WTC11 (cell line): ENCODE measurements at regions not wholly inside any gene's neighbourhood (a gene's known extent, or its start where the extent isn't known, plus 50 kb on each side); places are given as distances from the start of the nearest gene placed in this dataset.

ENCODE experiments used
- ATAC-seq: fragments of 200-7000 bp; cut with Tn5 transposase; 2 replicates; pipeline ENCODE4 v1.10.0; 2021; ENCODE audit warnings: mild to moderate bottlenecking, moderate library complexity
- CTCF ChIA-PET: fragments of 300-600 bp; sonication (Branson Sonifier 250); formaldehyde crosslinking; loops from one replicate; lab custom pipeline; 2021; ENCODE audit warnings: antibody characterized with exemption; lab: Charles Lee
- POLR2A ChIA-PET: fragments of 350-600 bp; sonication (Branson Sonifier 250); formaldehyde crosslinking; loops from one replicate; lab custom pipeline; 2021; ENCODE audit warnings: antibody characterized with exemption; lab: Charles Lee
- DNase-seq: peaks from one replicate; pipeline ENCODE4 v3.0.0; 2021; ENCODE audit warnings: low spot score
- H3K27ac Mint-ChIP-seq: 2 replicates; pipeline ENCODE4 v1.8.0; 2021; ENCODE audit warnings: mixed read lengths
- H3K27me3 Mint-ChIP-seq: 2 replicates; pipeline ENCODE4 v1.8.0; 2021; ENCODE audit warnings: low read depth, mild to moderate bottlenecking, moderate library complexity, mixed read lengths
- H3K36me3 Mint-ChIP-seq: 2 replicates; pipeline ENCODE4 v1.8.0; 2021; ENCODE audit warnings: mixed read lengths
- H3K4me1 Mint-ChIP-seq: 2 replicates; pipeline ENCODE4 v1.8.0; 2022; ENCODE audit warnings: mixed read lengths
- H3K4me3 Mint-ChIP-seq: 2 replicates; pipeline ENCODE4 v1.8.0; 2021; ENCODE audit warnings: mild to moderate bottlenecking, moderate library complexity, mixed read lengths
- H3K9me3 Mint-ChIP-seq: 2 replicates; pipeline ENCODE4 v1.8.0; 2021; ENCODE audit warnings: mixed read lengths
- ATF1 ChIP-seq: sonication (generic); formaldehyde crosslinking; IDR thresholded peaks from 2 replicates; pipeline ENCODE4 v1.8.1; 2023; ENCODE audit warnings: mild to moderate bottlenecking, moderate library complexity, missing genetic modification reagents
- GABPB1 ChIP-seq: sonication (generic); formaldehyde crosslinking; IDR thresholded peaks from 2 replicates; pipeline ENCODE4 v1.8.1; 2023; ENCODE audit warnings: mild to moderate bottlenecking, missing genetic modification reagents
- JUN ChIP-seq: sonication (generic); formaldehyde crosslinking; IDR thresholded peaks from 2 replicates; pipeline ENCODE4 v1.8.0; 2023; ENCODE audit warnings: mild to moderate bottlenecking, missing genetic modification reagents
- NFATC4 ChIP-seq: fragments of 250-450 bp; sonication (Bioruptor Pico); IDR thresholded peaks from 2 replicates; pipeline ENCODE4 v1.9.0; 2021; ENCODE audit warnings: mild to moderate bottlenecking
- NR2C2 ChIP-seq: sonication (generic); formaldehyde crosslinking; IDR thresholded peaks from 2 replicates; pipeline ENCODE4 v1.8.0; 2022; ENCODE audit warnings: mild to moderate bottlenecking, missing genetic modification reagents
- PRRX2 ChIP-seq: fragments of 250-450 bp; sonication (Bioruptor Pico); IDR thresholded peaks from 2 replicates; pipeline ENCODE4 v1.8.0; 2021; ENCODE audit warnings: mild to moderate bottlenecking
- SP1 ChIP-seq: sonication (generic); formaldehyde crosslinking; conservative IDR thresholded peaks from 2 replicates; pipeline ENCODE4 v1.8.1; 2022; ENCODE audit warnings: missing genetic modification reagents
- TP53 ChIP-seq: sonication (generic); formaldehyde crosslinking; IDR thresholded peaks from 2 replicates; pipeline ENCODE4 v1.8.1; 2023; ENCODE audit warnings: mild to moderate bottlenecking, missing genetic modification reagents
- ZNF138 ChIP-seq: sonication (generic); formaldehyde crosslinking; conservative IDR thresholded peaks from 2 replicates; pipeline ENCODE4 v1.8.1; 2022; ENCODE audit warnings: mild to moderate bottlenecking, moderate library complexity, missing genetic modification reagents
- ZNF423 ChIP-seq: fragments of 250-450 bp; sonication (Bioruptor Pico); IDR thresholded peaks from 2 replicates; pipeline ENCODE4 v2.1.2; 2022; ENCODE audit warnings: mild to moderate bottlenecking, moderate library complexity
- ZNF671 ChIP-seq: fragments of 250-450 bp; sonication (Bioruptor Pico); IDR thresholded peaks from 2 replicates; pipeline ENCODE4 v1.8.0; 2021; ENCODE audit warnings: mild to moderate bottlenecking
- TF ChIP-seq, protein P1 (sequence below): fragments of 250-450 bp; sonication (Bioruptor Pico); conservative IDR thresholded peaks from 2 replicates; pipeline ENCODE4 v1.9.0; 2021; ENCODE audit warnings: mild to moderate bottlenecking
- TF ChIP-seq, protein P2 (sequence below): sonication (generic); formaldehyde crosslinking; IDR thresholded peaks from 2 replicates; pipeline ENCODE4 v1.8.1; 2022; ENCODE audit warnings: mild to moderate bottlenecking, moderate library complexity, missing genetic modification reagents
- TF ChIP-seq, protein P3 (sequence below): sonication (generic); formaldehyde crosslinking; IDR thresholded peaks from 2 replicates; pipeline ENCODE4 v1.8.1; 2023; ENCODE audit warnings: mild to moderate bottlenecking, missing genetic modification reagents
- TF ChIP-seq, protein P4 (sequence below): sonication (generic); formaldehyde crosslinking; conservative IDR thresholded peaks from 2 replicates; pipeline ENCODE4 v1.8.1; 2023; ENCODE audit warnings: mild to moderate bottlenecking, low read depth, missing genetic modification reagents, moderate library complexity
- TF ChIP-seq, protein P5 (sequence below): fragments of 250-450 bp; sonication (Bioruptor Pico); IDR thresholded peaks from 2 replicates; pipeline ENCODE4 v1.9.0; 2021; ENCODE audit warnings: moderate library complexity, mild to moderate bottlenecking, inconsistent platforms, borderline replicate concordance
- TF ChIP-seq, protein P6 (sequence below): sonication (generic); formaldehyde crosslinking; IDR thresholded peaks from 2 replicates; pipeline ENCODE4 v1.8.0; 2022; ENCODE audit warnings: missing genetic modification reagents
- TF ChIP-seq, protein P7 (sequence below): fragments of 250-450 bp; sonication (Bioruptor Pico); IDR thresholded peaks from 2 replicates; pipeline ENCODE4 v1.9.0; 2021; ENCODE audit warnings: mild to moderate bottlenecking
- TF ChIP-seq, protein P8 (sequence below): sonication (generic); formaldehyde crosslinking; IDR thresholded peaks from 2 replicates; pipeline ENCODE4 v1.8.1; 2023; ENCODE audit warnings: mild to moderate bottlenecking, missing genetic modification reagents, borderline replicate concordance
- TF ChIP-seq, protein P9 (sequence below): sonication (generic); formaldehyde crosslinking; IDR thresholded peaks from 2 replicates; pipeline ENCODE4 v1.8.0; 2022; ENCODE audit warnings: mild to moderate bottlenecking, missing genetic modification reagents

DNA sequence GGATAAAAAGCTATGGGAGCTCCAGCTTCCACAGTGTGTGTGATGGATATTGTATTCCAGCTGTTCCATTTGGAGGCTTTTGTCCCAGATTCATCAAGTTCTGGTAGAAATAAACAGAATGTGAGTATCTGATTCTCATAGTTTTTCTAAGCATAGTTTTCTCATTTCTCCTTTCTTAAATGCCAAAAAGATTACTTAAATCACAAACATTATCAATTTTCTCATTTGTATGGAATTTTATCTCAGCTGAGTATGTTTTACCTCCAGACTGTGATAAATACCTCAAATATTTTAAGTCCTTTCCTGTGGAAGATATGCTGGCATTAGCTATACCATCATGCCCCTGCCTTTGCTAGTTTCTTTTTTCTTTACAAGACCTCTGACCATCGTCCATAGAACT lies 767.3 kb downstream of the TFAP2A start:
- Mint-ChIP-seq H3K9me3 (no peaks in the 10 kb centered on the region), H3K27ac (no peak overlapping the region), H3K4me1 (no peaks in the 10 kb centered on the region), H3K4me3 (no peak overlapping the region), H3K36me3 (no peaks in the 10 kb centered on the region), H3K27me3 (no peaks in the 10 kb centered on the region)
- no peak for DNase-seq
- POLR2A ChIA-PET = no interaction called here
- CTCF ChIA-PET = no interaction called here
- no peak for ATAC-seq
- TF ChIP-seq, protein P1, sequence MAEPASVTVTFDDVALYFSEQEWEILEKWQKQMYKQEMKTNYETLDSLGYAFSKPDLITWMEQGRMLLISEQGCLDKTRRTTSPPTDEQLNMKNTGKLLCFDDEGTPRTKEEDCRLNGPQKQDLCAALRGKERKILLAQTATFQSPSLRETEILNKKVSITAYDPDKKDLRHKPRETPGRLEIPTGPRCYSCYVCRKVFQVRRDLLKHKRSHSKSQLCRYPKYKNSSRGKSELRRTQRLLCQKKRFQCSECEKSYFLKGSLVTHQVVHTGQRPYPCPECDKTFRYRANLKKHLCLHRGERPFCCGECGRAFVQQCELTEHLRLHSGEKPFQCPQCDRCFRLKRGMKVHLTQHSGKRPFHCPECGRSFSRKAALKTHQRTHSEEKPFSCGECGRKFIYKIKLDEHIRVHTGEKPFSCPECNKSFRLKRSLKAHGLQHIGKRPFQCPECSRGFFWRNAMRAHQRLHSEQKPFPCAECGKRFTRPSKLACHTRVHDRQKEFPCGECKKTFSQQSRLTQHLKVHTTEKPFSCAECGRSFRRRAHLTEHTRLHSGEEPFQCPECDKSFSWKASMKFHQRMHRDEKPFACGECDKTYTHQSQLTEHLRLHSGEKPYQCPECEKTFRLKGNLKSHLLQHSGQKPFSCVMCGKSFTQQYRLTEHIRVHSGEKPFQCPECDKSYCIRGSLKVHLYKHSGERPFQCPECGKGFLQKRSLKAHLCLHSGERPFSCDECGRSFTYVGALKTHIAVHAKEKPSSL (CRISPR knock-in tag) = no peak
- TF ChIP-seq, protein P2, sequence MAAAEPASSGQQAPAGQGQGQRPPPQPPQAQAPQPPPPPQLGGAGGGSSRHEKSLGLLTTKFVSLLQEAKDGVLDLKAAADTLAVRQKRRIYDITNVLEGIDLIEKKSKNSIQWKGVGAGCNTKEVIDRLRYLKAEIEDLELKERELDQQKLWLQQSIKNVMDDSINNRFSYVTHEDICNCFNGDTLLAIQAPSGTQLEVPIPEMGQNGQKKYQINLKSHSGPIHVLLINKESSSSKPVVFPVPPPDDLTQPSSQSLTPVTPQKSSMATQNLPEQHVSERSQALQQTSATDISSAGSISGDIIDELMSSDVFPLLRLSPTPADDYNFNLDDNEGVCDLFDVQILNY = no peak
- TF ChIP-seq, protein P3, sequence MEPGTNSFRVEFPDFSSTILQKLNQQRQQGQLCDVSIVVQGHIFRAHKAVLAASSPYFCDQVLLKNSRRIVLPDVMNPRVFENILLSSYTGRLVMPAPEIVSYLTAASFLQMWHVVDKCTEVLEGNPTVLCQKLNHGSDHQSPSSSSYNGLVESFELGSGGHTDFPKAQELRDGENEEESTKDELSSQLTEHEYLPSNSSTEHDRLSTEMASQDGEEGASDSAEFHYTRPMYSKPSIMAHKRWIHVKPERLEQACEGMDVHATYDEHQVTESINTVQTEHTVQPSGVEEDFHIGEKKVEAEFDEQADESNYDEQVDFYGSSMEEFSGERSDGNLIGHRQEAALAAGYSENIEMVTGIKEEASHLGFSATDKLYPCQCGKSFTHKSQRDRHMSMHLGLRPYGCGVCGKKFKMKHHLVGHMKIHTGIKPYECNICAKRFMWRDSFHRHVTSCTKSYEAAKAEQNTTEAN (CRISPR knock-in tag) = no peak
- TF ChIP-seq NR2C2 = no peak
- no peak for TF ChIP-seq ZNF423 (CRISPR knock-in tag)
- TF ChIP-seq ZNF138 (CRISPR knock-in tag) = no peak
- TF ChIP-seq, protein P4, sequence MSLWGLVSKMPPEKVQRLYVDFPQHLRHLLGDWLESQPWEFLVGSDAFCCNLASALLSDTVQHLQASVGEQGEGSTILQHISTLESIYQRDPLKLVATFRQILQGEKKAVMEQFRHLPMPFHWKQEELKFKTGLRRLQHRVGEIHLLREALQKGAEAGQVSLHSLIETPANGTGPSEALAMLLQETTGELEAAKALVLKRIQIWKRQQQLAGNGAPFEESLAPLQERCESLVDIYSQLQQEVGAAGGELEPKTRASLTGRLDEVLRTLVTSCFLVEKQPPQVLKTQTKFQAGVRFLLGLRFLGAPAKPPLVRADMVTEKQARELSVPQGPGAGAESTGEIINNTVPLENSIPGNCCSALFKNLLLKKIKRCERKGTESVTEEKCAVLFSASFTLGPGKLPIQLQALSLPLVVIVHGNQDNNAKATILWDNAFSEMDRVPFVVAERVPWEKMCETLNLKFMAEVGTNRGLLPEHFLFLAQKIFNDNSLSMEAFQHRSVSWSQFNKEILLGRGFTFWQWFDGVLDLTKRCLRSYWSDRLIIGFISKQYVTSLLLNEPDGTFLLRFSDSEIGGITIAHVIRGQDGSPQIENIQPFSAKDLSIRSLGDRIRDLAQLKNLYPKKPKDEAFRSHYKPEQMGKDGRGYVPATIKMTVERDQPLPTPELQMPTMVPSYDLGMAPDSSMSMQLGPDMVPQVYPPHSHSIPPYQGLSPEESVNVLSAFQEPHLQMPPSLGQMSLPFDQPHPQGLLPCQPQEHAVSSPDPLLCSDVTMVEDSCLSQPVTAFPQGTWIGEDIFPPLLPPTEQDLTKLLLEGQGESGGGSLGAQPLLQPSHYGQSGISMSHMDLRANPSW = no peak
- TF ChIP-seq, protein P5, sequence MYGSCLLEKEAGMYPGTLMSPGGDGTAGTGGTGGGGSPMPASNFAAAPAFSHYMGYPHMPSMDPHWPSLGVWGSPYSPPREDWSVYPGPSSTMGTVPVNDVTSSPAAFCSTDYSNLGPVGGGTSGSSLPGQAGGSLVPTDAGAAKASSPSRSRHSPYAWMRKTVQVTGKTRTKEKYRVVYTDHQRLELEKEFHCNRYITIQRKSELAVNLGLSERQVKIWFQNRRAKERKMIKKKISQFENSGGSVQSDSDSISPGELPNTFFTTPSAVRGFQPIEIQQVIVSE = no peak
- no peak for TF ChIP-seq NFATC4 (CRISPR knock-in tag)
- no peak for TF ChIP-seq PRRX2 (CRISPR knock-in tag)
- no peak for TF ChIP-seq SP1 (CRISPR knock-in tag)
- no peak for TF ChIP-seq ZNF671 (CRISPR knock-in tag)
- TF ChIP-seq, protein P6, sequence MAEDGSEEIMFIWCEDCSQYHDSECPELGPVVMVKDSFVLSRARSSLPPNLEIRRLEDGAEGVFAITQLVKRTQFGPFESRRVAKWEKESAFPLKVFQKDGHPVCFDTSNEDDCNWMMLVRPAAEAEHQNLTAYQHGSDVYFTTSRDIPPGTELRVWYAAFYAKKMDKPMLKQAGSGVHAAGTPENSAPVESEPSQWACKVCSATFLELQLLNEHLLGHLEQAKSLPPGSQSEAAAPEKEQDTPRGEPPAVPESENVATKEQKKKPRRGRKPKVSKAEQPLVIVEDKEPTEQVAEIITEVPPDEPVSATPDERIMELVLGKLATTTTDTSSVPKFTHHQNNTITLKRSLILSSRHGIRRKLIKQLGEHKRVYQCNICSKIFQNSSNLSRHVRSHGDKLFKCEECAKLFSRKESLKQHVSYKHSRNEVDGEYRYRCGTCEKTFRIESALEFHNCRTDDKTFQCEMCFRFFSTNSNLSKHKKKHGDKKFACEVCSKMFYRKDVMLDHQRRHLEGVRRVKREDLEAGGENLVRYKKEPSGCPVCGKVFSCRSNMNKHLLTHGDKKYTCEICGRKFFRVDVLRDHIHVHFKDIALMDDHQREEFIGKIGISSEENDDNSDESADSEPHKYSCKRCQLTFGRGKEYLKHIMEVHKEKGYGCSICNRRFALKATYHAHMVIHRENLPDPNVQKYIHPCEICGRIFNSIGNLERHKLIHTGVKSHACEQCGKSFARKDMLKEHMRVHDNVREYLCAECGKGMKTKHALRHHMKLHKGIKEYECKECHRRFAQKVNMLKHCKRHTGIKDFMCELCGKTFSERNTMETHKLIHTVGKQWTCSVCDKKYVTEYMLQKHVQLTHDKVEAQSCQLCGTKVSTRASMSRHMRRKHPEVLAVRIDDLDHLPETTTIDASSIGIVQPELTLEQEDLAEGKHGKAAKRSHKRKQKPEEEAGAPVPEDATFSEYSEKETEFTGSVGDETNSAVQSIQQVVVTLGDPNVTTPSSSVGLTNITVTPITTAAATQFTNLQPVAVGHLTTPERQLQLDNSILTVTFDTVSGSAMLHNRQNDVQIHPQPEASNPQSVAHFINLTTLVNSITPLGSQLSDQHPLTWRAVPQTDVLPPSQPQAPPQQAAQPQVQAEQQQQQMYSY (CRISPR knock-in tag) = no peak
- TF ChIP-seq ATF1 (CRISPR knock-in tag) = no peak
- TF ChIP-seq, protein P7, sequence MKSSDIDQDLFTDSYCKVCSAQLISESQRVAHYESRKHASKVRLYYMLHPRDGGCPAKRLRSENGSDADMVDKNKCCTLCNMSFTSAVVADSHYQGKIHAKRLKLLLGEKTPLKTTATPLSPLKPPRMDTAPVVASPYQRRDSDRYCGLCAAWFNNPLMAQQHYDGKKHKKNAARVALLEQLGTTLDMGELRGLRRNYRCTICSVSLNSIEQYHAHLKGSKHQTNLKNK (CRISPR knock-in tag) = no peak
- no peak for TF ChIP-seq JUN (CRISPR knock-in tag)
- TF ChIP-seq GABPB1 (CRISPR knock-in tag) = no peak
- TF ChIP-seq, protein P8, sequence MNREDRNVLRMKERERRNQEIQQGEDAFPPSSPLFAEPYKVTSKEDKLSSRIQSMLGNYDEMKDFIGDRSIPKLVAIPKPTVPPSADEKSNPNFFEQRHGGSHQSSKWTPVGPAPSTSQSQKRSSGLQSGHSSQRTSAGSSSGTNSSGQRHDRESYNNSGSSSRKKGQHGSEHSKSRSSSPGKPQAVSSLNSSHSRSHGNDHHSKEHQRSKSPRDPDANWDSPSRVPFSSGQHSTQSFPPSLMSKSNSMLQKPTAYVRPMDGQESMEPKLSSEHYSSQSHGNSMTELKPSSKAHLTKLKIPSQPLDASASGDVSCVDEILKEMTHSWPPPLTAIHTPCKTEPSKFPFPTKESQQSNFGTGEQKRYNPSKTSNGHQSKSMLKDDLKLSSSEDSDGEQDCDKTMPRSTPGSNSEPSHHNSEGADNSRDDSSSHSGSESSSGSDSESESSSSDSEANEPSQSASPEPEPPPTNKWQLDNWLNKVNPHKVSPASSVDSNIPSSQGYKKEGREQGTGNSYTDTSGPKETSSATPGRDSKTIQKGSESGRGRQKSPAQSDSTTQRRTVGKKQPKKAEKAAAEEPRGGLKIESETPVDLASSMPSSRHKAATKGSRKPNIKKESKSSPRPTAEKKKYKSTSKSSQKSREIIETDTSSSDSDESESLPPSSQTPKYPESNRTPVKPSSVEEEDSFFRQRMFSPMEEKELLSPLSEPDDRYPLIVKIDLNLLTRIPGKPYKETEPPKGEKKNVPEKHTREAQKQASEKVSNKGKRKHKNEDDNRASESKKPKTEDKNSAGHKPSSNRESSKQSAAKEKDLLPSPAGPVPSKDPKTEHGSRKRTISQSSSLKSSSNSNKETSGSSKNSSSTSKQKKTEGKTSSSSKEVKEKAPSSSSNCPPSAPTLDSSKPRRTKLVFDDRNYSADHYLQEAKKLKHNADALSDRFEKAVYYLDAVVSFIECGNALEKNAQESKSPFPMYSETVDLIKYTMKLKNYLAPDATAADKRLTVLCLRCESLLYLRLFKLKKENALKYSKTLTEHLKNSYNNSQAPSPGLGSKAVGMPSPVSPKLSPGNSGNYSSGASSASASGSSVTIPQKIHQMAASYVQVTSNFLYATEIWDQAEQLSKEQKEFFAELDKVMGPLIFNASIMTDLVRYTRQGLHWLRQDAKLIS (CRISPR knock-in tag) = no peak
- no peak for TF ChIP-seq TP53 (CRISPR knock-in tag)
- TF ChIP-seq, protein P9, sequence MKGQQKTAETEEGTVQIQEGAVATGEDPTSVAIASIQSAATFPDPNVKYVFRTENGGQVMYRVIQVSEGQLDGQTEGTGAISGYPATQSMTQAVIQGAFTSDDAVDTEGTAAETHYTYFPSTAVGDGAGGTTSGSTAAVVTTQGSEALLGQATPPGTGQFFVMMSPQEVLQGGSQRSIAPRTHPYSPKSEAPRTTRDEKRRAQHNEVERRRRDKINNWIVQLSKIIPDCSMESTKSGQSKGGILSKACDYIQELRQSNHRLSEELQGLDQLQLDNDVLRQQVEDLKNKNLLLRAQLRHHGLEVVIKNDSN (CRISPR knock-in tag) = no peak
